ENCODE measurements at regions not wholly inside any gene's neighbourhood (a gene's known extent, or its start where the extent isn't known, plus 50 kb on each side); places are given as distances from the start of the nearest gene placed in this dataset.

DNA sequence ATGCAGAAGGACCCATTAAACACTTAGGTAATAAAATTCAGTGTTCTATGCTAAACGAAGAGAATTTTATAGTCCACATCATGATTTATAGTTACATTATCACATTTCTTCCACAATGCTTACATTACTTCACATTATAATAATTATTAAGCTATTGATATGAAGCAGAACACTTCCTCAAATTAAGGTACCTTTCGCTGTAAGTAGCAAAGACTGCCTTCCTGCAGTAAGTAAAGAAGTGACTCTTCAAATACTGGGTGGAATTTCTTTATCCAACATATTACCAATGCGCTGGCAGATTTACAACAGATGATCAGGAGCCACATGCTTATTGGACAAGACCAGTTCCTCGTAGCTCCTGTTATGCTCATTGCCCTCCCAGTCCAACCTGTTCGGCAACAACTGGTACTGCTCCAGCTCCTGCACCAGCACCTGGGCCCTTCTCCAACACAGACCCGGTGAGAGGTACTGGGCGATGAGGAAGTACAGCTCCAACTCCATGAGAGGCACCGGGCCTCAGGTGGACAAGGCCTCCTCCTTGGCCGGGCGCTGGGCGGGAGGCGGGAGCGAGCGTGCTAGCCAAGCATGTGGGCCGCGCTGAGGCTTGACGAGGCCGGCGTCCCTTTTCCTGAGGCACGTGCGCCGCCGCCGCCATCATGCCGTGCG lies 210.7 kb upstream of the ATP2B1 start:
- DNase-seq (ENCODE audit: low read depth) = no peak

DNA sequence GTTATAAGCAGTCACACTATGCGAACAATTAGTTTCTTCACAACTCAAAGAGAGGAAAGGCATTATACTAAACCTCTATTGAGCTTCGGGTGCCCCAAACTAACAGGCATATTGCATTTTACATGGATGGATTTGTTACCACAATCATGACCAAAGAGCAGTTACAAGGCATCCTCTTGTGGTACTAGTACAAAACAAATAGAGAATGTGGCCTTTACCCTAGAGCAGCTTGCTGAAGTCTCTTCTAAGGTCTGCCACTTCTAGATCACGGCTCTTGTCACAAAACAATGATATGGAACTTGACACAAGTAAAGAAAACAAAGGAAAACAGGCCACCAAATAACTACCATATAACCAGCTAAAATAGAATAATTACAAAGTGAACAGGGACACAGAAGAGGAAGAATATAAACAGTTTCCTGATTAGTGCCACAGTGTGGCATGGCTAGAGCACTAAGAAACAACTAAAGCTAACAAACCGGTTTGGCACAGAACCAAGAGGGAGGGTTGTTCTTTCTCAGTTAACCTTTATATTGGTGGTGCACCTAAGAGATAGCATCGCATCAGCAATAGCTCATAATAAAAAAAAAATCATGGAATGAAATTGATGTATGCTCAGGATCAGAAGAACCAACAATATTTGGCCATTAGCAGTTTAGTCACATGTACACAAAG lies 209.7 kb upstream of the ATP2B1 start:
- no peak for DNase-seq (ENCODE audit: low read depth)

DNA sequence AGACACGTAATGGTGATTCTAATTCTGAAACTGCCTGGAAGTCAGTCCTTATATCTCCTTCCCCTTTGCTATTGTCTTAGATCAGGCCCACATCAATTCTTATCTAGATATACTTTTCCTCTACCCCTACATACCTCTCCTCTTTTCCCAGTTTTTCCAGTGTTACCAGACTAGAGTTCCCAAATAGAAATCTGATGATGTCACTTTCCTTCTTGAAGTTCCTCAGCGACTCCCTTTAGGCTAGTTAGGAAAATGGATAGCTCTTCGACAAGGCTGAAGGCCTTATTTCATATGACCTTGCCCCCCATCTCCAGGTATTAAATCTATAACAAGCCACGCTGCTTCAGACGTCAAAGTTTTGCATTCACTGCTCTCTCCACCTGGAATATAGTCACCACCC lies 201.1 kb upstream of the ATP2B1 start:
- DNase-seq (ENCODE audit: low read depth) = no peak

DNA sequence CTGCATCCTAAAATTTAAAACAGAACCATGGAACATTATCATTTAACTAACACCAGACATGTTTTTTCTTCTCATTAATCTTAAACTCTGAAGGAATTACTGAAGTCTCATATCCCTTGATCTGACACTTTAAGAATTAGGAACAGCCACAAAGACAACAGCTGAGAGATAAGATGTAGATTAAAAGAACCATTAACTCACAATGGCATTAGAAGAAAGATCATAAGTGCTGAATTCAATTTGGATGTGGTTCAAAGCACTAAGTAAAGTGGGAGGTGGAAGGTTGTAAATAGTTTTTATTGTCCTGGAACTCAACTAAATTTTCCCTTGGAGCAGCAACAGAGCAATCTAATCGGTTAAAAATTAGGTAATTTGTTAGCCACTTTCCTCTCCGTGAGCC lies 199.0 kb upstream of the ATP2B1 start:
- no peak for DNase-seq (ENCODE audit: low read depth)

DNA sequence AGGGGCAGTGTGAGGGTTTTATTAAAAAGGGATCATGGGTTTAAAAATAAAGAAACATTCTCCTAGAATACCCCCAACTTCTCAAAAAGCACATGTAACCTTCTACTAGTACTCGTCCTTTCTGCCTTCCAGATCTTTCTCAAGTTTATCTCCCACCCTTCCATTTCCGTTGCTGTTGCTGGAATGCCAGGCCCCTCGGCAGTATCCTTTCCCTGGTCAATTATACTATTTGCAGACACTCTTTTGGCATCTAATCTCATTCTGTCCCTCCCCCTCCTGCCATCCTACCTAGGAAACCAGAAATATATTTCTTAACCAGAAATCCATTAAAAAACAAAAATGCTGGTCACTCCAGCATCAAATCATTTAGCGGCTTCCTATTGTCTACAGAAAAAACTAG lies 198.2 kb upstream of the ATP2B1 start:
- DNase-seq (ENCODE audit: low read depth) = no peak

DNA sequence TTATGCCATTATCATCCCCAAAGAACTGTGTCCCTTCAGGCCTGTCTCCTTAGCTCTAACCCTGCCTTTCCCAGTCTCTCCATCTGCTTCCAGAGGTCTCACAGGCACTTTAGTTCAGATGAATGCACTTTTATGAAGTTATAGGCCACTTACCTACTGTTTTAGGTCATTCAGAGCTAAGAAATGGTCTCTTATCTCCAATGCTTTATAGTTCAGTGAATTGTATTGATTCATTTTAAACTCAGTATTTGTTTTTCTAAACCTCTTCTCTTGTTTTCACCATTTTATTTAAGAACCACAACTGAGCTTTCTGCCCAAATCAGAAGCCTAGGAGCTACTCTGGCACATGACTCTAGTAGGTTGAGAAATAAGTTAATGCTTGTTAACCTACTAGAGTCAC lies 197.5 kb upstream of the ATP2B1 start:
- no peak for DNase-seq (ENCODE audit: low read depth)

DNA sequence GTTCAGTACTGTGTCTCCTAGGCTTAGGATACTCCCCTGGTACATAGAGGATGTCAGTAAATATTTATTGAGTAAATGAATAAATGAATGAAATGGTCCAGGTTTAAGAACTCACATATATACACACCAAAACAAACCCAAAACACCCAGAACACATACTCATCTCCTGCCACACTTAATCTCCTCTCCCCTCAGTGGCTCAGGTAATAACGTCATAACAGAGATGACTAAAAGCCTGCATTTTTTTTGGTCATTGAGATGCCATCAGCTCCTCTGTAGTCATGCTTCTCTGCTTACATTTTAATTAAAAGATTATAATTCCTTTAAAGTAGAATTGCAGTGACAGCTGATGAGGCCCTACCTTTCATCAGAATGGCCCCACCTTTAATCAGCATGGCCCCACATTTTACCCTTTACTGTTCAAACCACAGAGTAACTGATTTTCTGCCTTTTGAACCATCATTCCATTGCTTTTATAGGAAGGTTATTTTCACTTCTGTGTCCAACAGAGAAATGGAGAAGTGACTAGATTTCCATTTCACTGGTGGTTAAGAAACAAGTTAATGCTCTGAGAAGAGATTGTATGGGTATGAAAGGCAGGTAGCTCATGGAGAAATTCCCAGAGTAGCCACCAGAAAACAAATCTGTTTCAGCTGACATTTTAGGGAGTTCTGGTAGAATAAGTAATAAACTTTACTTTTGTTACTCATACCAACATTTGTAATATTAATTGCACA lies 193.4 kb upstream of the ATP2B1 start:
- no peak for DNase-seq (ENCODE audit: low read depth)

DNA sequence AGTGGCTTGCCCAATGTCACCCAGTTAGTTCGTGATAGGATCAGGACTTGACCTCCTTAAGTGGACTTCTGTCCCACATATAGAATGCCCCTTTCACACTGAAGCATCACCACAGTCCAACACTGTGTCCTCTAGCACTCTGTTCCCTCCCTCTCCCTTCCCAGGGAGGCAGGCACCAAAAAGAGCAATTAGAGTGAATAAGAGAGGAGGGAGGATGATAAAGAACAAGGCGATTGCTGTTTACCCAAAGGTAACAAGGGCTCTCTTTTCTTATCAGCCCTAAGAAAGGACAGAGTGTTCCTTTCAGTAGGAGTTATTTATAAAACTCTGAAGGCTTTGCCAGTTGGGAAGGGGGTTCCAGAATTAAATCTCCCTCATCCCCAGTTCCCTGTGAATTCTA lies 192.7 kb upstream of the ATP2B1 start:
- no peak for DNase-seq (ENCODE audit: low read depth)

DNA sequence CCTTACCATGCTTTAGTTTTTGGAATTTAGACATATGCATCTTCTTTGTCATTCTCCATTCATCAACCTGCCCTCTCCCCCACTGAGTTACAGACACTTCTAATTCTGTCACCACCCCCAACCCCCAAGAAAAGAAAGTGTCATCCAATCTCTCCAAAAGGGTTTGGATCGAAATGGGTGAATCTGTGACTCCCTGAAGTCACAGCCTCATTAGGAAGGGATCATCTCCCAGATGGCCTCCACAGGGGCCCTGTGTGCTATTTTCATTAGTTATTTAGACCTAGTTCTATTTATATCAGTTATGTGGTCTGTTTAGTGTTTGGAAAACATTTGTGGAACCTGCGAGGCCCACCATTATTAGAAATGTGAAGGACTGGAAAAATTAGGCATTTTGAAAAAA lies 191.0 kb upstream of the ATP2B1 start:
- DNase-seq (ENCODE audit: low read depth) = no peak

DNA sequence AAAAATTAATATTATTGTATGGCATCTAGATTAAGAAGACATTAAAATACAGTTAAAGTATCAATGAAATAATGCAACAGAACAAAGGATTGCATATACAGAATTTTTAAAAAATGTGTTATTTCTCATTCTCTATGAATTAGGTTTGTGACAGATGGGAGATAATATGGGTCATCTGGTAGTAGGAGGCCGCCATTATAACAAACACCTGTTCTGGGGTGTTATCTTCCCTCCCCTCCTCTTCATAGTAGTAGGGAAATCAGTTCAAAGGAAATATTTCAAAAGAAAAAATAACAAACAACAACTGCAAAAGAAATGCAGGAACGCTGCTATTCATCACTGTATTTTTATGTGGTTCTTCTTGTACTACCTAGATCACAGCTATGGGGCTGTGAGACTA lies 187.0 kb upstream of the ATP2B1 start:
- no peak for DNase-seq (ENCODE audit: low read depth)

DNA sequence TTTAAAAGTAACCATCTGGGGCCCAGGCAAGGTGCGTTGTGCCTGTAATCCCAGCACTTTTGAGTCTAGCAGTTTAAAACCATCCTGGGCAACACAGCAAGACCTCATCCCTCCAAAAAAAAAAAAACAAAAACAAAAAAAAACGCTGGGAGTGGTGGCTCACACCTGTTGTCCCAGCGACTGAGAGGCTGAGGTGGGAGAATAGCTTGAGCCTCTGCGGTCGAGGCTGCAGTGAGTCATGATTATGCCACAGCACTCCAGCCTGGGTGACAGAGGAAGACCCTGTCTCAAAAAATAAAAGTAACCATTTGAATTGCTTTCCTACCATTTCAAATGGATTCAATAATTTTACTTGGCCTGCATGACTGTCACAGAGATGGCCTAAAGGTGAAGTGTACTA lies 186.5 kb upstream of the ATP2B1 start:
- no peak for DNase-seq (ENCODE audit: low read depth)

DNA sequence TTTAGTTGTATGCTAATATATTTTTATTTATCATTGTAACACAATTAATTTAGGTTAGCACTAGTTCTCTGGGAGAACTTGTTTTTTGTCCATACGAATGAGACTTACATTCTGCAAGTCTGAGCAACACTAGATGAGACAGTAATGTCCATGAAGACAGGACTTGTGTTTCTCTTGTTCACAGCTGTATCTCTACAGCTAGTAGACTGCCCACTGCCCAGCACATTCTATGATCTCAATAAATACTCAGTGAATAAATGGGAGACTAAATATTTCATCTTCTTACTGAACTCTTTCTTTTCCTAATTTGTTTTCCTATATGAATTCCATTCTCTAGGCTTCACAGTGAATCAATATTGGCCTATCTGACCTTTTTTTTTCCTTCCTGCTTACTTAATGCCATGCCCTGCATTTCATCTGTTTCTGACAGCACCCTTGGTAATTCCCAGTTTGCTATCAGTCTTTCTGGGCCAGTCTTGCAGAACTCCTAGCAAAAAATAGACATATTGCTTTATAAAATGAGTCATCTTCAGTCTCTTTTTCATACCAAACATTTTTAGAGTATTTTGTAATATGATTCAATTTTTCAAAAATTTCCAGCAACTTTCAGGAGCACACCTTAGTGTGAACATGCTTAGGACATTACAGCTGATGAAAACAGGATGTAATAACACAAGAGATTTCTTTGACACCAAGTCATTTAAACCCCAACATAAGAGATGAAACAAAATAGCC lies 185.5 kb upstream of the ATP2B1 start:
- no peak for DNase-seq (ENCODE audit: low read depth)

DNA sequence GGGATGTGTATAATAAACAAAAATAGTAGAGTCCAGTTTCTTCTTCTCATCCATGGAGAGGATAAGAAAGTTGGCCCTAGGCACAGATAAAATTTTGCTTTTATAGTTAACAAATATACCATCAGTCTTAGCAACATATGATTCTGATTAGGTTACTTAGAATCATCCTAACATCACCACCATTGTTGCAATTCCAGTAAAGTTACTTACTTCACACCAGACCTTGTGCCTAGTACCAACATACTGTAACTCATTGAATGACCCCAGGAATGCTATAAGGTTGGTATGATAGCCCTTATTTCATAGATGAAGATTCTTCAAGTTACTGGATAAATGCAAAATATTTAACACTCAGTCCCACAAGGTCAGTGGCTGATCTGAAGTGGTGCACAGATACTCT lies 183.8 kb upstream of the ATP2B1 start:
- DNase-seq (ENCODE audit: low read depth) = no peak

DNA sequence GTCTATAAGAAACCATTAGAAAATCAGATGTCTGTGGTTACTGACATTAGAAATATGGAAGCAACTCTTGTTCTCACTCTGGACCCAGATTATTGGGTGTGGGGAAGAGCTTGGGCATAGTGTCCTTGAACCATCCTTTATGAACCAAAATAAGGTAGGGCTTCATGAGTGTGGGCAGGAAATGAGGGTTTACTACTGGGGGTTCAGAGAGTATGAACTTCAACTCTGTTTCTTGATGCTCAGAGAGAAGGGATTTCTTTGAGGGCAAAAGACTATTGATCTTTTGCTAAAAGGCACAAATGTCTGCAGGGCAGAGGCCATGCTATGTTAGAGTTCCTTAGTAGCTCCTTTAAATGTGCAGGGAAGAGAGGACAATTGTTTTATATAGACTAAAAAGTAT lies 183.3 kb upstream of the ATP2B1 start:
- no peak for DNase-seq (ENCODE audit: low read depth)

DNA sequence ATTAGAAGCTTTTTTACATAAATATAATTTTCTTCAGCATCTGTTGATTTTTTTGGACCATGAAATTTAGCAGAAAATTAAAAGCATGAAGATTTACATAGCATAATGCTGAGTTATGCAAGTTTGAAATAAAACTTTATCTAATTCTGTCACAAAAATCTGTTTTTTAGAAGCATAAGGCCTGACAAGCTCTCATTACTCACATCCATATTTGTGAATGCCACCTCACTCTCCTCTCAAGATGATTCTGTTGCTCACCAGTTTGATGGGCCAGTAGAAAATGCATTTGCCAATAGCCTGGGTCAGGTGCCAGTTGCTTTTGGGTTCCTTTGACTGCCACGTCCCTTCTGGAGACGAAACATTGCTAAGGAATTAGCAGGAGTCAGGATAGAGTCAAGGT lies 181.5 kb upstream of the ATP2B1 start:
- no peak for DNase-seq (ENCODE audit: low read depth)

DNA sequence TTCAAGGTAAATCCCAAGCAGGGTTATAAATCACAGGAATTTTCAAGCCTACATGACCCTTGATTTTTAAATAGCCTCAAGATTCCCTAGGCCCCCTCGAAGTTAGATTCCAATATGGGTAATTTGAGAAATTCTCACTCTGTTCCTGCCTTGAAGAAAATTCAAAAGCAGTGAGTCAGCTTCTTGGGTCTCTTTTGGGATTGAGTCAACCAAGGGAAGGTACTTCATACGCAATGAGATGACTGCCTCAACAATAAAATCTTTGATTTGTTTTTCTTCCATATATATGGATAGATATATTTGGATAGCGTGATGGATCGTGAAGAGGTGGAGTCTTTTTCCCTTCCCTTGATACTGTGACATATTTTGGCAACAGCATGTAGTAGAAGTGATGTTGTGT lies 180.4 kb upstream of the ATP2B1 start:
- DNase-seq (ENCODE audit: low read depth) = no peak

DNA sequence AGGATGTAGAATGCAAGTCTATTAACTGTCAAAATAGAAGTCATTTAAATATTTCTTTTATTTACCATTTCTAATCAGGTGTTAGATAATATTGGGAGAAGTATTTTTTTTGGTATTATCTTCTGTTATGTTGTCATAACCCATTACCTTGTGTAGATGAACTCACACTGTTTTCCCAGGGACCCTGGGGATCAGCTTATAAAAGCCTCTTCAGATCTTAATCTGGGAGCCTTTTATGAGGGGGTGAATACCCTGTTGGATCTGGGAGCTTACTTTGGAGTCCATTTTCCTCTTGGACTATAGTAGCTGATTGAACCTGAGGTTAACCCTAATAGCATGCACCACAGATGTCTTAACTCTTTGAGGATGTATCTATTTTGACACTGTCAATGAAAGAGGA lies 176.3 kb upstream of the ATP2B1 start:
- no peak for DNase-seq (ENCODE audit: low read depth)

DNA sequence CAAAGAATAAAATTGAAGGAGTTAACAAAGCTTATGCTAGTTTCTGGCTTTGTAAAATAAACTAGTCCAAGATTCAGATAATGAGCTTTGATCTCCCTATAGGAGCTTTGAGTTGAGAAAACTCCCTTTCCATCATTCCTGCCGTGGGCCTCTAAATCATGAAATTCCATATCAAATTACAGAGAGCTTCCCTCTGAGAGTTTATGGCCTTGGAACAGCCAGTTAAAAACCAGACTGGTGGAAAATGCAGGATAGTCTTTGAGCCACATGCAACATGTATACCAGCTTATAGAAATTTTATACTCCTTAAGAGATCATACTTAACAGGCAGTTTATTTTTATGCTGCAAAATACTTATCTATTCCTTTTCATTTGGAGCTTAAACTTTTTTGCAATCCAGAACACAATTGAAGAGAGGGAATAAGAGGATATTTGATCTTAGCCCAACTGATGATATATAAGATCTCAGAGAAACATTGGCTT lies 175.8 kb upstream of the ATP2B1 start:
- DNase-seq (ENCODE audit: low read depth) = no peak

DNA sequence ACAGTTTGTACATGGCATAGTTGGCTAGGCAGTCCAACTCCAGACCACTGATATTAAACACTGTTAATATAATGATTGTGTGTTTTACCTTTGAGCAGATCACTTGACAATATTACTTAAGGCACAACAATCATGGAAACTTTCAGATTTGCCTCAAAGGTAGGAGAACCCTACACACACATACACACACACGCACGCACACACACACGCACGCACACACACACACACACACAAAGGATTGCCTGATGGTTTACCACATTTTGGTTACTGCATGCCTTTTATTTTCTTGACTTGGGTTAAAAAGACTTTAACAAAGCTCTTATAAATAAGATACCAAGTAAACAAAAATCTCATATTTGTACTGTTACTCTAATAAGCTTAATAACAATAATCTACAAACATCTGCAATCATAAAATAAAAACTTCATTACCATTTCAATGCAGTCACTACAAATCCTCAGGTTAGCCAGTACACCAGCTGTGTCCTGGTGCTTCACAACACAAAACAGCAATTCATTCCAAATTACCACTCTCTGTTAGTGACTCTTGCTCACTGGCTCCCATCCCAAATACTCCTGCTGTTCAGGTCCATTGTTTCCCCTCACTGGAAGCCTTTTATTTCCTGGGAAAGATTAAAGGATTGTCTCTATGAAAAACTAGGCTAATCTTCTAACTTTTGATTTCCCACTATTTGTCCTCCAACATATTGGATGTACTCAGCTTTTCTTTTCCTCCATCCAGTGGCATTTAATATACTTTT lies 175.2 kb upstream of the ATP2B1 start:
- no peak for DNase-seq (ENCODE audit: low read depth)

DNA sequence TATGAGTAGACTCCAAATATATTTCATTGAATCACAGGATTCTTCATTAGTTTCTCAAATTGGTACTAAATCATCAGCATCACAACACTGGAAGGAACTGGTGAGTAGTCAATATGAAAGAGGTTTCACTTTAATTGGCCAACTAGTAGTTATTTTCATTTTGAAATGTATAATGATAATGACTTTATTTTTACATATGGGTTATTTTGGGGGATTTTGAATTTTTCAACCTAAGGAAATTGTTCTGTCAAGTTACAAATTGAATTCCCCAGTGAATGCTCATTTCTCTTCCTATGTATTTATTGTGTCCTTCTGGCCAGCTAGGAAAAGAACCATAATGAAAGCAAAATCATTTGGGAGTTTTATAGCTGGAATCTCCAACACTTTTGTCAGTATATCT lies 174.2 kb upstream of the ATP2B1 start:
- DNase-seq (ENCODE audit: low read depth) = no peak

DNA sequence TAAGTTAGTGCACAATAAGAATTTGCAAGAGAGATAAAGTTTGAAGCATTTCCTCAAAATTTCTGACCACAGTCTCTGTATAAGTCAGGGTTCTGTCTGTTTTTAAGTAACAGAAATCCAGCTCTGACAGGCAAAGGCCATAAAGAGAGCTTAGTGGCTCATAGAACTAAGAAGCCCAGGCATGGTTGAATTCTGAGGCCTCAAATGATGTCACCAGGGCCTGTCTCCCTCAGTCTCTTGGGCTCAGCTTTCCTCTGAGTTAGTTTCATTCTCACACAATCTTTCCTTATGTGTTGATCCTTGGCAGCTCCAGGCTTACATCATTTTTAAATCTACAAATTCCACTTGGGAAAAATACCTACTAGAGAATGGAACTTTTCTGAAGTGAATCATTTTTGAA lies 173.4 kb upstream of the ATP2B1 start:
- DNase-seq (ENCODE audit: low read depth) = no peak
